Cardiac muscle cell (in vitro differentiated cells and primary cell): ENCODE measurements at regions not wholly inside any gene's neighbourhood (a gene's known extent, or its start where the extent isn't known, plus 50 kb on each side); places are given as distances from the start of the nearest gene placed in this dataset.

Source experiments
- DNase-seq, 2 donors: peaks; one replicate each; pipeline versions ENCODE4 v3.0.0 to v3.0.0-alpha.2; 2010 to 2017; ENCODE audit warnings: low read depth in 1 of 2, low spot score in 1 of 2
- H3K27ac ChIP-seq: fragments of 200-600 bp; sonication (generic); 2 replicates; pipeline ENCODE4 v1.5.1; 2016
- H3K27me3 ChIP-seq: fragments of 200-600 bp; sonication (generic); 2 replicates; pipeline ENCODE4 v1.6.0; 2016; ENCODE audit warnings: control low read depth
- H3K36me3 ChIP-seq: fragments of 200-600 bp; sonication (generic); 2 replicates; pipeline ENCODE4 v1.5.1; 2016; ENCODE audit warnings: control low read depth
- H3K4me1 ChIP-seq: fragments of 200-600 bp; sonication (generic); 2 replicates; pipeline ENCODE4 v1.8.1; 2017; ENCODE audit warnings: low read depth, mild to moderate bottlenecking, mixed run types
- H3K4me3 ChIP-seq: fragments of 200-600 bp; sonication (generic); 2 replicates; pipeline ENCODE4 v1.5.1; 2016; ENCODE audit warnings: mild to moderate bottlenecking
- H3K9me3 ChIP-seq: fragments of 200-600 bp; sonication (generic); 2 replicates; pipeline ENCODE4 v1.5.1; 2017; ENCODE audit warnings: low read depth, mild to moderate bottlenecking, control low read depth
- CTCF ChIP-seq: IDR thresholded peaks from 2 replicates; pipeline ENCODE4 v1.5.1; 2012; ENCODE audit warnings: low read depth, mild to moderate bottlenecking, low read length

- Histone ChIP-seq H3K4me1 (no peaks in the 10 kb centered on the region), H3K4me3 (no peak overlapping the region), H3K27ac (no peak overlapping the region), H3K27me3 (no peaks in the 10 kb centered on the region), H3K9me3 (no peaks in the 10 kb centered on the region), H3K36me3 (no peaks in the 10 kb centered on the region)
- TF ChIP-seq CTCF, result no peak
- no peak for DNase-seq
Observed at GRCh38 chr18:55998801-55999385, 410.9 kb upstream of the TCF4 start.

GRCh38 chr18:55998071-55998522 is 410.1 kb upstream of the TCF4 start:
- Histone ChIP-seq H3K27me3 (no peaks in the 10 kb centered on the region), H3K4me3 (no peak overlapping the region), H3K9me3 (no peaks in the 10 kb centered on the region), H3K27ac (no peak overlapping the region), H3K36me3 (no peaks in the 10 kb centered on the region), H3K4me1 (no peaks in the 10 kb centered on the region)
- peak; percentile 19 to 51 for DNase-seq
- no peak for TF ChIP-seq CTCF

GRCh38 chr18:55997151-55997561 is 409.2 kb upstream of the TCF4 start:
- Histone ChIP-seq H3K27ac (no peak overlapping the region), H3K9me3 (no peaks in the 10 kb centered on the region), H3K27me3 (no peaks in the 10 kb centered on the region), H3K4me3 (no peak overlapping the region), H3K36me3 (no peaks in the 10 kb centered on the region), H3K4me1 (no peaks in the 10 kb centered on the region)
- no peak for TF ChIP-seq CTCF
- peak in 1 of 2 donors; percentile 37 for DNase-seq

GRCh38 chr18:55996717-55997116 is 408.7 kb upstream of the TCF4 start:
- no peak for DNase-seq
- H3K4me1 ChIP-seq, result no peaks in the 10 kb centered on the region
- no peaks in the 10 kb centered on the region for H3K9me3 ChIP-seq
- H3K27me3 ChIP-seq, result no peaks in the 10 kb centered on the region
- H3K27ac ChIP-seq, result no peak overlapping the region
- no peaks in the 10 kb centered on the region for H3K36me3 ChIP-seq
- TF ChIP-seq CTCF, result no peak
- H3K4me3 ChIP-seq, result no peak overlapping the region

- DNase-seq, result no peak
- Histone ChIP-seq H3K9me3 (no peaks in the 10 kb centered on the region), H3K4me3 (no peak overlapping the region), H3K36me3 (no peaks in the 10 kb centered on the region), H3K27me3 (no peaks in the 10 kb centered on the region), H3K27ac (no peak overlapping the region), H3K4me1 (no peaks in the 10 kb centered on the region)
- TF ChIP-seq CTCF, result no peak
Observed at GRCh38 chr18:55990186-55990585, 402.2 kb upstream of the TCF4 start.
